WTC11 (cell line): ENCODE measurements at regions not wholly inside any gene's neighbourhood (a gene's known extent, or its start where the extent isn't known, plus 50 kb on each side); places are given as distances from the start of the nearest gene placed in this dataset.

Source experiments
- ATAC-seq: fragments of 200-7000 bp; cut with Tn5 transposase; 2 replicates; pipeline ENCODE4 v1.10.0; 2021; ENCODE audit warnings: mild to moderate bottlenecking, moderate library complexity
- CTCF ChIA-PET: fragments of 300-600 bp; sonication (Branson Sonifier 250); formaldehyde crosslinking; loops from one replicate; lab custom pipeline; 2021; ENCODE audit warnings: antibody characterized with exemption; lab: Charles Lee
- POLR2A ChIA-PET: fragments of 350-600 bp; sonication (Branson Sonifier 250); formaldehyde crosslinking; loops from one replicate; lab custom pipeline; 2021; ENCODE audit warnings: antibody characterized with exemption; lab: Charles Lee
- DNase-seq: peaks from one replicate; pipeline ENCODE4 v3.0.0; 2021; ENCODE audit warnings: low spot score
- H3K27ac Mint-ChIP-seq: 2 replicates; pipeline ENCODE4 v1.8.0; 2021; ENCODE audit warnings: mixed read lengths
- H3K27me3 Mint-ChIP-seq: 2 replicates; pipeline ENCODE4 v1.8.0; 2021; ENCODE audit warnings: low read depth, mild to moderate bottlenecking, moderate library complexity, mixed read lengths
- H3K36me3 Mint-ChIP-seq: 2 replicates; pipeline ENCODE4 v1.8.0; 2021; ENCODE audit warnings: mixed read lengths
- H3K4me1 Mint-ChIP-seq: 2 replicates; pipeline ENCODE4 v1.8.0; 2022; ENCODE audit warnings: mixed read lengths
- H3K4me3 Mint-ChIP-seq: 2 replicates; pipeline ENCODE4 v1.8.0; 2021; ENCODE audit warnings: mild to moderate bottlenecking, moderate library complexity, mixed read lengths
- H3K9me3 Mint-ChIP-seq: 2 replicates; pipeline ENCODE4 v1.8.0; 2021; ENCODE audit warnings: mixed read lengths
- CBFB ChIP-seq: sonication (generic); formaldehyde crosslinking; IDR thresholded peaks from 2 replicates; pipeline ENCODE4 v1.8.1; 2022; ENCODE audit warnings: mild to moderate bottlenecking, low read depth, missing genetic modification reagents
- CREB1 ChIP-seq: sonication (generic); formaldehyde crosslinking; IDR thresholded peaks from 2 replicates; pipeline ENCODE4 v1.8.0; 2023; ENCODE audit warnings: mild to moderate bottlenecking, missing genetic modification reagents
- CTCF ChIP-seq: fragments of 200-600 bp; IDR thresholded peaks from 2 replicates; pipeline ENCODE4 v1.8.0; 2022; ENCODE audit warnings: antibody characterized with exemption
- E2F5 ChIP-seq: sonication (generic); formaldehyde crosslinking; IDR thresholded peaks from 2 replicates; pipeline ENCODE4 v1.8.1; 2022; ENCODE audit warnings: mild to moderate bottlenecking, moderate library complexity, missing genetic modification reagents
- ELF4 ChIP-seq: sonication (generic); formaldehyde crosslinking; IDR thresholded peaks from 2 replicates; pipeline ENCODE4 v1.8.1; 2022; ENCODE audit warnings: low read depth, mild to moderate bottlenecking, moderate library complexity, missing genetic modification reagents
- GRHL2 ChIP-seq: fragments of 250-450 bp; sonication (Bioruptor Pico); IDR thresholded peaks from 2 replicates; pipeline ENCODE4 v1.8.0; 2022; ENCODE audit warnings: mild to moderate bottlenecking, moderate library complexity; ENCODE audit not compliant: insufficient replicate concordance, severe bottlenecking
- HMGXB4 ChIP-seq: sonication (generic); formaldehyde crosslinking; IDR thresholded peaks from 2 replicates; pipeline ENCODE4 v1.8.1; 2023; ENCODE audit warnings: mild to moderate bottlenecking, moderate library complexity, missing genetic modification reagents
- KAT7 ChIP-seq: sonication (generic); formaldehyde crosslinking; IDR thresholded peaks from 2 replicates; pipeline ENCODE4 v1.8.1; 2023; ENCODE audit warnings: missing genetic modification reagents, mild to moderate bottlenecking, borderline replicate concordance
- NFE2L1 ChIP-seq: sonication (generic); formaldehyde crosslinking; IDR thresholded peaks from 2 replicates; pipeline ENCODE4 v1.8.1; 2023; ENCODE audit warnings: missing genetic modification reagents
- TCF7 ChIP-seq: sonication (generic); formaldehyde crosslinking; IDR thresholded peaks from 2 replicates; pipeline ENCODE4 v1.8.0; 2022; ENCODE audit warnings: mild to moderate bottlenecking, low read depth, missing genetic modification reagents, moderate library complexity
- ZMAT4 ChIP-seq: fragments of 250-450 bp; sonication (Bioruptor Pico); IDR thresholded peaks from 2 replicates; pipeline ENCODE4 v1.9.0; 2021; ENCODE audit warnings: mild to moderate bottlenecking
- ZNF121 ChIP-seq: sonication (generic); formaldehyde crosslinking; IDR thresholded peaks from 2 replicates; pipeline ENCODE4 v1.8.0; 2023; ENCODE audit warnings: missing genetic modification reagents
- ZNF232 ChIP-seq: sonication (generic); formaldehyde crosslinking; IDR thresholded peaks from 2 replicates; pipeline ENCODE4 v1.8.0; 2022; ENCODE audit warnings: mild to moderate bottlenecking, missing genetic modification reagents
- ZNF423 ChIP-seq: fragments of 250-450 bp; sonication (Bioruptor Pico); IDR thresholded peaks from 2 replicates; pipeline ENCODE4 v2.1.2; 2022; ENCODE audit warnings: mild to moderate bottlenecking, moderate library complexity
- ZNF512 ChIP-seq: sonication (generic); formaldehyde crosslinking; IDR thresholded peaks from 2 replicates; pipeline ENCODE4 v1.8.1; 2022; ENCODE audit warnings: missing genetic modification reagents, borderline replicate concordance
- TF ChIP-seq, protein P1 (sequence below): sonication (generic); formaldehyde crosslinking; IDR thresholded peaks from 2 replicates; pipeline ENCODE4 v1.8.1; 2023; ENCODE audit warnings: mild to moderate bottlenecking, missing genetic modification reagents
- TF ChIP-seq, protein P2 (sequence below): fragments of 250-450 bp; sonication (Bioruptor Pico); IDR thresholded peaks from 2 replicates; pipeline ENCODE4 v1.9.0; 2021; ENCODE audit warnings: mild to moderate bottlenecking

DNA sequence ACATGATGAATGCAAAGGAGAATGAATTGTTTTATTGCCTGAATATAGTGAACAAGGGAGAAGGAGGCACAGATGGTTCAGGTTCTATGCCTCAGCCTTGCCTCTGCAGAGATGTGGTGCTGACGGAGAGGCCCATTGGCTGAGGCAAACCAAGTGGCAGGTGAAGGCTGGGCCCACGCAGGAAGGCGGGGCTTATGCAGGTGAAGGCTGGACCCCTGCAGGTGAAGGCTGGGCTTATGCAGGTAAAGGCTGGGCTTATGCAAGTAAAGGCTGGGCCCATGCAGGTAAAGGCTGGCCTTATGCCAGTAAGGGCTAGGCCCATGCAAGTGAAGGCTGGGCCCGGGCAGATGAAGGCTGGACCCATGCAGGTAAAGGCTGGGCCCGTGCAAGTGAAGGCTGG is 414.7 kb downstream of the LRATD1 start:
- Mint-ChIP-seq H3K27ac (no peak overlapping the region), H3K27me3 (no peaks in the 10 kb centered on the region; the same call in 1 of the 2 replicates), H3K36me3 (no peaks in the 10 kb centered on the region), H3K9me3 (no peaks in the 10 kb centered on the region), H3K4me3 (no peak overlapping the region), H3K4me1 (peaks cover 62% of the 10 kb centered on the region)
- ChIA-PET POLR2A (no interaction called here), CTCF (no interaction called here)
- TF ChIP-seq ZNF121 (CRISPR knock-in tag) (0 out of 2 replicates have a peak, but pooled peaks have one; percentile 18), TCF7 (CRISPR knock-in tag) (no peak)
- DNase-seq (peak; percentile 49), ATAC-seq (peak; percentile 76)

DNA sequence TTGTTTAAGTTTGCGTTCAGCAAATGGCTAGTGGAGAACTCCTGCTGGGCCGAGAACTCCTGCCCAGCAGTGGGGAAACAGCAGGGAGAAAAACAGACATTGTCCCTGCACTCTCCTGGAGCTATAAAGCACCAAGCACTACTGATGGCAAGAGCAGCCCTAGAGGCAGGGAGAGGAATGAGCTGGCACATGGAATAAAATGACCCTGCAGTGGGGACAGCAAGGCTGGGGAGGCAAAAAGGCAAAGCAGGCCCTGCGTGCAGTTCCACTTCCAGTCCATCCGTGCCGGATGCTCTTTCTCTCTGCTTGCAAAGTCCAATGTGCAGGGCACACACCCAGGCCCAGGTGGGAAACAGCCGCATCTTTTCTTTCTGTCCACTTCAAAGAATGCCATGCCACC is 415.5 kb downstream of the LRATD1 start:
- ATAC-seq = peak; percentile 55
- no peak for DNase-seq
- TF ChIP-seq HMGXB4 (CRISPR knock-in tag) (no peak), GRHL2 (no peak), KAT7 (no peak)
- ChIA-PET POLR2A (no interaction called here), CTCF (interaction anchor here (1.0 to 1.1 kb wide), 4 partner anchors 9 to 529 kb away, joined by 3 to 6 read pairs (median 4); no protein-coding TSS in a partner anchor)
- H3K36me3 Mint-ChIP-seq = no peaks in the 10 kb centered on the region
- H3K4me3 Mint-ChIP-seq = no peak overlapping the region
- H3K9me3 Mint-ChIP-seq = no peaks in the 10 kb centered on the region
- H3K4me1 Mint-ChIP-seq = peaks cover 62% of the 10 kb centered on the region
- no peak overlapping the region for H3K27ac Mint-ChIP-seq
- H3K27me3 Mint-ChIP-seq = no peaks in the 10 kb centered on the region; the same call in 1 of the 2 replicates

- CTCF ChIA-PET = interaction anchor here (1.4 to 1.9 kb wide), 3 partner anchors 9 to 528 kb away, joined by 4 to 12 read pairs (median 4); no protein-coding TSS in a partner anchor
- no peaks in the 10 kb centered on the region; the same call in 1 of the 2 replicates for H3K27me3 Mint-ChIP-seq
- H3K36me3 Mint-ChIP-seq = no peaks in the 10 kb centered on the region
- H3K4me3 Mint-ChIP-seq = no peak overlapping the region
- peaks cover 56% of the 10 kb centered on the region for H3K4me1 Mint-ChIP-seq
- POLR2A ChIA-PET = interaction anchor here (0.7 kb wide), 1 partner anchor 9 kb away, joined by 3 read pairs; no protein-coding TSS in a partner anchor
- peaks cover under 1% of the 10 kb centered on the region; the same call in 1 of the 2 replicates for H3K9me3 Mint-ChIP-seq
- DNase-seq (no peak), ATAC-seq (no peak)
- no peak overlapping the region; the same call in 1 of the 2 replicates for H3K27ac Mint-ChIP-seq
- no peak for TF ChIP-seq CBFB (CRISPR knock-in tag)
- TF ChIP-seq CREB1 = no peak
- TF ChIP-seq ZMAT4 (CRISPR knock-in tag) = no peak
- TF ChIP-seq ELF4 = no peak
- TF ChIP-seq ZNF423 (CRISPR knock-in tag) = no peak
- no peak for TF ChIP-seq CTCF
- TF ChIP-seq ZNF512 = no peak
- TF ChIP-seq, protein P1, sequence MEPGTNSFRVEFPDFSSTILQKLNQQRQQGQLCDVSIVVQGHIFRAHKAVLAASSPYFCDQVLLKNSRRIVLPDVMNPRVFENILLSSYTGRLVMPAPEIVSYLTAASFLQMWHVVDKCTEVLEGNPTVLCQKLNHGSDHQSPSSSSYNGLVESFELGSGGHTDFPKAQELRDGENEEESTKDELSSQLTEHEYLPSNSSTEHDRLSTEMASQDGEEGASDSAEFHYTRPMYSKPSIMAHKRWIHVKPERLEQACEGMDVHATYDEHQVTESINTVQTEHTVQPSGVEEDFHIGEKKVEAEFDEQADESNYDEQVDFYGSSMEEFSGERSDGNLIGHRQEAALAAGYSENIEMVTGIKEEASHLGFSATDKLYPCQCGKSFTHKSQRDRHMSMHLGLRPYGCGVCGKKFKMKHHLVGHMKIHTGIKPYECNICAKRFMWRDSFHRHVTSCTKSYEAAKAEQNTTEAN (CRISPR knock-in tag) = no peak
- TF ChIP-seq, protein P2, sequence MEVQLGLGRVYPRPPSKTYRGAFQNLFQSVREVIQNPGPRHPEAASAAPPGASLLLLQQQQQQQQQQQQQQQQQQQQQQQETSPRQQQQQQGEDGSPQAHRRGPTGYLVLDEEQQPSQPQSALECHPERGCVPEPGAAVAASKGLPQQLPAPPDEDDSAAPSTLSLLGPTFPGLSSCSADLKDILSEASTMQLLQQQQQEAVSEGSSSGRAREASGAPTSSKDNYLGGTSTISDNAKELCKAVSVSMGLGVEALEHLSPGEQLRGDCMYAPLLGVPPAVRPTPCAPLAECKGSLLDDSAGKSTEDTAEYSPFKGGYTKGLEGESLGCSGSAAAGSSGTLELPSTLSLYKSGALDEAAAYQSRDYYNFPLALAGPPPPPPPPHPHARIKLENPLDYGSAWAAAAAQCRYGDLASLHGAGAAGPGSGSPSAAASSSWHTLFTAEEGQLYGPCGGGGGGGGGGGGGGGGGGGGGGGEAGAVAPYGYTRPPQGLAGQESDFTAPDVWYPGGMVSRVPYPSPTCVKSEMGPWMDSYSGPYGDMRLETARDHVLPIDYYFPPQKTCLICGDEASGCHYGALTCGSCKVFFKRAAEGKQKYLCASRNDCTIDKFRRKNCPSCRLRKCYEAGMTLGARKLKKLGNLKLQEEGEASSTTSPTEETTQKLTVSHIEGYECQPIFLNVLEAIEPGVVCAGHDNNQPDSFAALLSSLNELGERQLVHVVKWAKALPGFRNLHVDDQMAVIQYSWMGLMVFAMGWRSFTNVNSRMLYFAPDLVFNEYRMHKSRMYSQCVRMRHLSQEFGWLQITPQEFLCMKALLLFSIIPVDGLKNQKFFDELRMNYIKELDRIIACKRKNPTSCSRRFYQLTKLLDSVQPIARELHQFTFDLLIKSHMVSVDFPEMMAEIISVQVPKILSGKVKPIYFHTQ (CRISPR knock-in tag) = no peak
- TF ChIP-seq NFE2L1 (CRISPR knock-in tag) = no peak
- no peak for TF ChIP-seq E2F5 (CRISPR knock-in tag)
- TF ChIP-seq ZNF232 (CRISPR knock-in tag) = no peak
Measured at GRCh38 chr2:15049096-15049993, 416.8 kb downstream of the LRATD1 start.
